ACC112 (cell line): ENCODE measurements at regions not wholly inside any gene's neighbourhood (a gene's known extent, or its start where the extent isn't known, plus 50 kb on each side); places are given as distances from the start of the nearest gene placed in this dataset.

ENCODE experiments used
- H2AFZ ChIP-seq: fragments of 200-600 bp; sonication (generic); one replicate; pipeline ENCODE4 v1.6.0; 2017; ENCODE audit warnings: antibody characterized with exemption, low read length; ENCODE audit not compliant: unreplicated experiment
- H3K27ac ChIP-seq: fragments of 200-600 bp; sonication (generic); 2 replicates; pipeline ENCODE4 v1.5.1; 2014; ENCODE audit warnings: low read depth, mild to moderate bottlenecking, antibody characterized with exemption, low read length, moderate library complexity
- H3K27me3 ChIP-seq: fragments of 200-600 bp; sonication (generic); 2 replicates; pipeline ENCODE4 v1.6.1; 2014; ENCODE audit warnings: mild to moderate bottlenecking, antibody characterized with exemption, low read length, moderate library complexity, mixed read lengths; ENCODE audit not compliant: insufficient read depth
- H3K36me3 ChIP-seq: fragments of 200-600 bp; sonication (generic); 2 replicates; pipeline ENCODE4 v1.6.1; 2016; ENCODE audit warnings: mild to moderate bottlenecking, antibody characterized with exemption, low read length, moderate library complexity, mixed read lengths; ENCODE audit not compliant: insufficient read depth
- H3K4me1 ChIP-seq: fragments of 200-600 bp; sonication (generic); one replicate; pipeline ENCODE4 v1.6.1; 2016; ENCODE audit warnings: low read length, mixed read lengths; ENCODE audit not compliant: insufficient read depth, unreplicated experiment, control insufficient read depth
- H3K4me3 ChIP-seq: fragments of 200-600 bp; sonication (generic); 2 replicates; pipeline ENCODE4 v1.5.1; 2014; ENCODE audit warnings: mild to moderate bottlenecking, low read depth, low read length
- H3K79me2 ChIP-seq: fragments of 200-600 bp; sonication (generic); one replicate; pipeline ENCODE4 v1.6.0; 2016; ENCODE audit warnings: low read length; ENCODE audit not compliant: control insufficient read depth, unreplicated experiment, insufficient read depth

GRCh38 chr5:61277190-61277589 is 54.9 kb upstream of the ZSWIM6 start:
- peak overlapping the region; percentile 34 for H2AFZ ChIP-seq
- no peaks in the 10 kb centered on the region for H3K79me2 ChIP-seq
- peak overlapping the region; percentile 28 for H3K4me3 ChIP-seq
- H3K27me3 ChIP-seq = no peaks in the 10 kb centered on the region
- no peaks in the 10 kb centered on the region for H3K36me3 ChIP-seq
- H3K4me1 ChIP-seq = peaks cover 48% of the 10 kb centered on the region
- H3K27ac ChIP-seq = peak overlapping the region; percentile 55

GRCh38 chr5:61277781-61278180 is 54.3 kb upstream of the ZSWIM6 start:
- no peak overlapping the region for H3K4me3 ChIP-seq
- peaks cover 48% of the 10 kb centered on the region for H3K4me1 ChIP-seq
- no peak overlapping the region for H3K27ac ChIP-seq
- no peak overlapping the region for H2AFZ ChIP-seq
- no peaks in the 10 kb centered on the region for H3K36me3 ChIP-seq
- no peaks in the 10 kb centered on the region for H3K27me3 ChIP-seq
- H3K79me2 ChIP-seq = no peaks in the 10 kb centered on the region

- Histone ChIP-seq H3K79me2 (no peaks in the 10 kb centered on the region), H3K36me3 (no peaks in the 10 kb centered on the region), H3K4me3 (no peak overlapping the region), H3K4me1 (peaks cover 41% of the 10 kb centered on the region), H3K27me3 (no peaks in the 10 kb centered on the region), H2AFZ (no peak overlapping the region), H3K27ac (peak overlapping the region; percentile 4; the same call in 1 of the 2 replicates)
These were observed 52.3 kb upstream of the ZSWIM6 start for GRCh38 chr5:61279725-61280124.

GRCh38 chr5:61280205-61280604 is 51.9 kb upstream of the ZSWIM6 start:
- H3K36me3 ChIP-seq = no peaks in the 10 kb centered on the region
- H3K27ac ChIP-seq = peak overlapping the region; percentile 45
- H3K4me3 ChIP-seq = no peak overlapping the region
- H3K79me2 ChIP-seq = no peaks in the 10 kb centered on the region
- H2AFZ ChIP-seq = no peak overlapping the region
- peaks cover 37% of the 10 kb centered on the region for H3K4me1 ChIP-seq
- no peaks in the 10 kb centered on the region for H3K27me3 ChIP-seq

- Histone ChIP-seq H3K27me3 (no peaks in the 10 kb centered on the region), H2AFZ (no peak overlapping the region), H3K4me3 (no peak overlapping the region), H3K4me1 (peaks cover 30% of the 10 kb centered on the region), H3K27ac (peak overlapping the region; percentile 45), H3K36me3 (peaks cover 2% of the 10 kb centered on the region; the same call in 1 of the 2 replicates), H3K79me2 (no peaks in the 10 kb centered on the region)
These were observed 51.2 kb upstream of the ZSWIM6 start for GRCh38 chr5:61280761-61281427.

GRCh38 chr5:61281686-61282085 is 50.4 kb upstream of the ZSWIM6 start:
- H3K27me3 ChIP-seq = no peaks in the 10 kb centered on the region
- H2AFZ ChIP-seq = no peak overlapping the region
- H3K27ac ChIP-seq = no peak overlapping the region
- H3K79me2 ChIP-seq = no peaks in the 10 kb centered on the region
- peaks cover 5% of the 10 kb centered on the region; the same call in 1 of the 2 replicates for H3K36me3 ChIP-seq
- peaks cover 31% of the 10 kb centered on the region for H3K4me1 ChIP-seq
- H3K4me3 ChIP-seq = no peak overlapping the region
